Hematopoietic multipotent progenitor cell treated with erythropoietin and hydrocortisone succinate and interleukin-3 and kit ligand, for 4 days (in vitro differentiated cells): ENCODE measurements at regions not wholly inside any gene's neighbourhood (a gene's known extent, or its start where the extent isn't known, plus 50 kb on each side); places are given as distances from the start of the nearest gene placed in this dataset.
"Not testable (repeated sequence)": the region's sequence is repeated elsewhere in the genome, so short reads cannot be mapped to it uniquely, and the experiment has no call there.

ENCODE experiments used
- DNase-seq: peaks from one replicate; pipeline ENCODE4 v3.0.0-alpha.2; 2015

DNA sequence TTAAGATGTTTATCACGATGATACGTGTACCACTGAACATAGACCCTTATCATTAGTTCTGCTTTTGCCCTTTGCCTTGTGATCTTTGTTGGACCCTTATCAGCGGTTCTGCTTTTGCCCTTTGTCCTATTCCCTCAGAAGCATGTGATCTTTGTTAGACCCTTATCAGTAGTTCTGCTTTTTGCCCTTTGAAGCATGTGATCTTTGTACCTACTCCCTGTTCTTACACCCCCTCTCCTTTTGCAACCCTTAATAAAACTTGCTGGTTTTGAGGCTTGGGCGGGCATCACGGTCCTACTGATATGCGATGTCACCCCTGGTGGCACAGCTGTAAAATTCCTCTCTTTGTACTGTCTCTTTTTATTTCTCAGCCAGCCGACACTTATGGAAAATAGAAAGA, 117.0 kb downstream of the SDHAF3 start:
- peak; percentile 35 for DNase-seq

GRCh38 chr7:97246317-97246716, 128.8 kb downstream of the SDHAF3 start:
- no peak for DNase-seq

DNA sequence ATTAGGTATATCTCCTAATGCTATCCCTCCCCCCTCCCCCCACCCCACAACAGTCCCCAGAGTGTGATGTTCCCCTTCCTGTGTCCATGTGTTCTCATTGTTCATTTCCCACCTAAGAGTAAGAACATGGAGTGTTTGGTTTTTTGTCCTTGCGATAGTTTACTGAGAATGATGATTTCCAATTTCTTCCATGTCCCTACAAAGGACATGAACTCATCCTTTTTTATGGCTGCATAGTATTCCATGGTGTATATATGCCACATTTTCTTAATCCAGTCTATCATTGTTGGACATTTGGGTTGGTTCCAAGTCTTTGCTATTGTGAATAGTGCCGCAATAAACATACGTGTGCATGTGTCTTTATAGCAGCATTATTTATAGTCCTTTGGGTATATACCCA, 140.7 kb downstream of the SDHAF3 start:
- DNase-seq = not testable (repeated sequence)

DNA sequence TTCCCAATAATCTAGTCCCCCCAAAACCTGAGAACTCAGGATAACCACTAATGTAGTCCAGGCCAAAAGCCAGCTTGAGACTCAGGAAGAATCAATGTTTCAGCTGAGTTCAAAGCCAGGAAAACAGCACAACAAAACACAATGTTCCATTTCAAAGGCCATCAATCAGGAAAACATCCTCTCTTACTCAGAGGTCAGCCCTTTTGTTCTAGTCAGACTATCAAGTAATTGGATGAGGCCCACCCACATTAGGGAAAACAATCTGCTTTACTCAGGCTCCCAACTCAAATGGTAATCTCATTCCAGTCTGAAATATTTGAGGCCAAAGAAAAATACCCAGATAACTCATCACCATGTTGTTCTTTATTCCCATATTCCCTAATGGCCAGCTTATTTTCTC, 152.2 kb downstream of the SDHAF3 start:
- DNase-seq = no peak

GRCh38 chr7:97270280-97270679, 152.8 kb downstream of the SDHAF3 start:
- DNase-seq = no peak

DNA sequence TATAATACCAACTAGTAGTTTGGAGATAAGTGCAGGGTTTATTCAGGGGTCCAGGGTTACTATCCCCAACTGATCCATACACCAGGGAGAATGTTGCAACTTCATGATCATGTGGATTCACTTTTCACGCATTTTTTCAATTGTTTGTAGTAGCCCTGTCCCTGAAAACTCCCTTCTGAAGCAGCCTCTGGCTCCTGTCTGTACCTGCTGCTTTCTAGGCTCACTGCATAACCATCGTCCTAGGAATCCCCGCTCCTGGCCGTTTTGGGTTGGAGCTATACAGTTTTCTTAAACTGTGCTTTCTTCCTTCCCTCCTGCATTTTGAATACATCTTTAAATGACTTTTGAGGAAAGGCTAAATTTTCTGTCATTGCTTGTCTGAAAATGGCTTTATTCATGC, 154.1 kb downstream of the SDHAF3 start:
- DNase-seq = no peak

- DNase-seq = no peak
Observed at GRCh38 chr7:97272237-97272975, 154.9 kb downstream of the SDHAF3 start.

GRCh38 chr7:97275475-97275874, 158.0 kb downstream of the SDHAF3 start:
- DNase-seq = no peak

DNA sequence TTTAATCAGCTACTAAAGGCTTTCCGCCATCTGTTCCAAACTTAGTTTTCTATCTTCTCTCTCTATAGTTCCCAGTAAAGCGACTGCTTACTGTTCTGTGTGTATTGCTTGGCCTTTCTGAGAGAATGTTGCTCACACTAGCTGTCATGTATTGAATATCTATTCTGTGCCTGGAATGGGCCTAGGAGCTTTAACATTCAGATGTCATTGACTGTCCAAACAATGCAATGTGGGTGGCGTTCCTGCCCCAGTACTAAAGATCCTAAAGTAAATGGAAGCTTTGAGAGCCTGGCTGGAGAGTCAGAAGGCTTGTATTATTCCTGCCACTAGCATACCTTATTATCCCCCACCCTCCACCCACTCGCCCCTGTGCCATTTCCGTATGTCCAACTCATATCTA, 163.5 kb downstream of the SDHAF3 start:
- DNase-seq = no peak

GRCh38 chr7:97285348-97285747, 167.8 kb downstream of the SDHAF3 start:
- no peak for DNase-seq

DNA sequence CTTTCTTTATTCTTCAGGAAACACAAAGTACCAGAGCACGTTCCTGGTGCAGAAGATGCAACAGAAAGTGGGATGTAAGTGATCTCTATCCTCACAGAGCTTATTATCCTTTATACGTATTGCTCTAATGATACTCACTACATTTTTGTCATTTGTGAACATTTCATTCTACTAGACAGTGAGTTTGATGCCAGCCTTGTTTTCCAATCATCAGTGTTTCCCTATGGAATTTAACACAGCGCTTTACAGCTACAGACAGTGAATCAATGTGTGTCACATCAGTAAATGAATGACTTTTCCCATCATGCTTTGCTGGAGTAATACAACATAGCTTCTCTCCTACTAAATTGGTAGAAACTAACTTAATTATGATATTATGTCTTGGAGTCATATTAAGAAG, 175.5 kb downstream of the SDHAF3 start:
- no peak for DNase-seq

DNA sequence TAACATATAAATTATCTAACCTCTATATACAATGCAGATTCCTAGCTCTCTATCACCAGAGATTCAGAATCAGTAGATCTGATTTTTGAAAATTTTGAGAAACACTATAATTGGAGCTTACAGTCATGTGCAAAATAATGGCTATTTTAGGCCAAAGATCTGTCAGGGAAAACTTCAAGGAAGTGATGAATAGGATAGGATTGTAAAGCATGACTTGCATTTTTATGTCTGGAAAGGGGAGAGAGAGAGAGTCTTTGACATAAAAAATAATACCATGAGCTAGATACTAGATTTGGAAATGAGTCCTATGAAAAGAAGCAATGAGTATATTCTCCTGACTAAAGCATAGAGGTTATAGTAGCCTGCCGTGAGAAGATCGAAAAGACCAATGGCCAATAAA, 181.1 kb downstream of the SDHAF3 start:
- no peak for DNase-seq

- DNase-seq = no peak
Observed at GRCh38 chr7:97305589-97305988, 188.1 kb downstream of the SDHAF3 start.

DNA sequence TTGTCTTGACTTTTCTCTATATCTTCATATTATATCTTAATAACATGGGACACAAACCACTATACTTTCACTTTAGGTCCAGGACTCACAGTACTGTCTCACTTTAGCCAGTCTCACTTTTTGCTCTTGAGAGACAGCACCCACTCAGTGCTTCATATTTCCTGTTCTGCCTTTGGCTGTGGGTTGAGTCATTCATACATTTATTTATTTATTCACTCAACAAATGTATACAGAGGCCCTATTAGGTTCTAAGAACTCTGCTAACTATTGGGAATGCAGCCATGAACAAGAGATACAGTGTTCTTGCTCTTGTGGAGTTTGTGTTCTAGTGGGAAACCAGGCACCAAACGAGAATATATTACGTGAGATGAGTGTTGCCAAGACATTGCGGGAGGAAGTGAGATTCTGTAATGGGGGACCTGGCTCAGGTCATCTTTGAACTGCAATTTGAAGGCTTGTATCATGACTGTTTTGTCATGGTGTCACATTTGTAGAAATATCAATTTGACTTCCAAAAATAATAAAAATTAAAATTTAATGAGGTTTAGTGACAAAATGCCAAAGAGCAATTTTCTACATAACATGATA, 190.1 kb downstream of the SDHAF3 start:
- no peak for DNase-seq

- no peak for DNase-seq
Observed at GRCh38 chr7:97313900-97314299, 196.4 kb downstream of the SDHAF3 start.

DNA sequence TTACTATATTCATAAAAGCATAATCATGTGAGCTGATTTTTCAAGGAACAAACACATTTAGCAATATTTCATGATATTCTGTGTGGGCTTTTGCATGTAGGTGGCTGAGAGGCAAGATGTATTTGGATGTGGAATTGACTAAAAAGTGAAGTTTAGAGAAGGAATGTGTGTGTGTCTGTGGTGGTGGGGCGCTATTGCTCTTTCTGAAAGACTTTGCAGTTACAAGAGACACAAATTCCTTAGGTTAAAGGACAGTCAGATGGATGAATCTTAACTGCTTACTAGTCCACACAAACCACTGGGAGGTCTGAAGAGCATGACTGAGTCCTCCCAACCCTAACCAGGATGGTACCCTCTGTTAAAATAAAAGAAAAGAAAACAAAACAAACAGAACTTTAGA, 200.1 kb downstream of the SDHAF3 start:
- no peak for DNase-seq

- DNase-seq = not testable (repeated sequence)
Observed at GRCh38 chr7:97329871-97330270, 212.4 kb downstream of the SDHAF3 start.

DNA sequence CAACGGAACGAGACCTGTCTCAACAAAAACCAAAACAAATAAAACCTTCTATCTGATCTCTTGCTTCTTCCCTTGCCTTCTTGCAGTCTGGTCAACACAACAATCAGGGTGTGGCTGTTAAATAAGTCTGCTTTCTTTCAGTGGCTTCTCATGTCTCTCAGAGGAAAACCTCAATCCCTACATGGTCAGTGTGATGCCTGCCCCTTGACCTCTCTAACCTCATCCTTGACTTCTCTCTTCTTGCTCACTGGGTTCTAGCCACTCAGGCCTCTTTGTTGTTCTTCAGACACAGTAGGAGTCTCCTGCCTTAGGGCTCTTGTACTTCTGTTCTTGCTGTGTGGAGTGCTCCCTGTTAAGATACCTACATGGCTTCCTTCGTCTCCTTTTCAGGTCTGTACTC, 220.4 kb downstream of the SDHAF3 start:
- no peak for DNase-seq

DNA sequence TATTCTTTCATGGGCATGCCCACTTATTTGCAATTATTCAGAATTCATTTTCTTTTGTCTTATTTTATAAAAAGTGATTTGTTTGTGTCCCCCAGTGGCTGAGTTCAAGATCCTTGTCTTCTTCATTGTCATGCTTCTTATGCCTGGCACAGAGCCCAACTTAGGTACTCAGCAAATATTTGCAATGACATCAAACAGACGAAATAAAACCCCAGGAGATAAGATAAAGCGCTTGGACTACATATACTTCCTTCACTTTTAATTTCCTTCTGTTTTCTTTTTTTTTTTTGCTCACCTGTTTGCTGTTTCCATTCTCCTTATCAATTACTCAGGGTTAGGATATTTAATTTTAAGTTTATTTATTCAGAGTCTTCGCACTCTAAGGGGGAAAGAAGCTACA, 225.0 kb downstream of the SDHAF3 start:
- DNase-seq = peak; percentile 12

- no peak for DNase-seq
Observed at GRCh38 chr7:97346349-97346748, 228.9 kb downstream of the SDHAF3 start.

DNA sequence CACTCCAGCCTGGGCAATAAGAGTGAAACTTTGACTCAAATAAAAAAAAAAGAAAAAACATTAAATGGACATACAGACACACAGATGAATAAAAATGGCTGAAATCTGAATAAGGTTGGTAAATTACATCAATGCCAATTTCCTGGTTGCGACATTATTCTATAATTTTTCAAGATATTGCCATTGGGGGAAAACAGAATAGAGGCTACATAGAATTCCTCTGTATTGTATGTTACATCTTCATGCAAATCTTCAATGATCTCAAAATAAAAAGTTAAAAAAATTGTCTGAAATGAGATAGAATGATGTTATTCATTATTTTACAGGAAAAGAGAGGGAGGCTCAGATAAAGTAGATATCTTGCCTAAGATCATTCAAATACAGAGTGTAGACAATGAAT, 234.0 kb downstream of the SDHAF3 start:
- no peak for DNase-seq

DNA sequence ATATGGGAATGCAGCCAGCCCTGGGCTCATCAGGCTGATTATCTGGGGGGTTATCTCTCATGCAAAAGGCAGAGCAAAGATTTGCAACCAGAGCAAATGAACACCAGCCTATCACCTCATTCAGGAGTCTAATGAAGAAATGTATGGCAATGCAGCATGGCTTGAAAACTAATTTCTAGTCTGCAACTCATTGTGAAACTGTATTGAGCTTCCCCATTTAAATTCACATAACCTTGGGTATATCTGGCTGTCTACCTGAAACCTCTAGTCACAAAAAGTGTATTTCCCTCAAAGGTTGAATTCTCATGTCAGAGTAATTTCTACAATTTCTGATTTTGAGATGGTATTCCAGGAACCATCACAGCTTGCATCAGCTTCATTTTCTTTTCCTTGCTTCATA, 240.0 kb downstream of the SDHAF3 start:
- DNase-seq = no peak

DNA sequence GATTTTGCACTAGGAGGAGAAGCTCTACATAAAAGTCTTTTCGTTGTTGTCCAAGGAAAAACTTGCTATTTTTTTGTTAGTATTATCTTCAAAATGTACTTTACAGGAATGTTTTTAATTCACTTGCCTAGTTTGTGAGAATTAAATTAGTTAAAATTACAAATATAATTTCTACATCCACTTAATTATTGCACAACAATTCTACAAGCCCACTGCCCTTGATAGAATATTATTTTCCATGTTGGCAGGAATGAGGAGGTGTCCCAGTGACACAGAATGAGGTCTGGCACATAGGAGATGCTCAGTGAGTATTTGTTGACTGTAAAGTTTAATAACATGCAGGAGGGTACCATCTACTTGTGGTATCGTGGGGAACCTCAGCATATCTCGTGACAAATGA, 255.4 kb downstream of the SDHAF3 start:
- DNase-seq = no peak

- DNase-seq = no peak
Observed at GRCh38 chr7:97373736-97374135, 256.2 kb downstream of the SDHAF3 start.

GRCh38 chr7:97377713-97378112, 260.2 kb downstream of the SDHAF3 start:
- DNase-seq = no peak
